Memory B cell (primary cell): ENCODE measurements at regions not wholly inside any gene's neighbourhood (a gene's known extent, or its start where the extent isn't known, plus 50 kb on each side); places are given as distances from the start of the nearest gene placed in this dataset.
"Not testable (repeated sequence)": the region's sequence is repeated elsewhere in the genome, so short reads cannot be mapped to it uniquely, and the experiment has no call there.

Experiments
- ATAC-seq: fragments of 150-1000 bp; cut with Tn5 transposase; 2 replicates; pipeline ENCODE4 v1.10.0; 2021; ENCODE audit warnings: low read depth, mild to moderate bottlenecking, moderate library complexity
- DNase-seq, 2 donors: peaks; one replicate each; pipeline ENCODE4 v3.0.0; 2022; ENCODE audit warnings: low spot score in 2 of 2
- H3K27ac Mint-ChIP-seq: one replicate; pipeline ENCODE4 v1.8.0; 2022; ENCODE audit warnings: mild to moderate bottlenecking, moderate library complexity, mixed read lengths
- H3K27me3 Mint-ChIP-seq: one replicate; pipeline ENCODE4 v1.8.0; 2022; ENCODE audit warnings: mixed read lengths
- H3K36me3 Mint-ChIP-seq: one replicate; pipeline ENCODE4 v1.8.0; 2022; ENCODE audit warnings: mild to moderate bottlenecking, mixed read lengths
- H3K4me1 Mint-ChIP-seq: one replicate; pipeline ENCODE4 v1.8.0; 2022; ENCODE audit warnings: mixed read lengths
- H3K4me3 Mint-ChIP-seq: one replicate; pipeline ENCODE4 v1.8.0; 2022; ENCODE audit warnings: mild to moderate bottlenecking, moderate library complexity, mixed read lengths
- H3K9me3 Mint-ChIP-seq: one replicate; pipeline ENCODE4 v1.8.0; 2022; ENCODE audit warnings: mixed read lengths

DNA sequence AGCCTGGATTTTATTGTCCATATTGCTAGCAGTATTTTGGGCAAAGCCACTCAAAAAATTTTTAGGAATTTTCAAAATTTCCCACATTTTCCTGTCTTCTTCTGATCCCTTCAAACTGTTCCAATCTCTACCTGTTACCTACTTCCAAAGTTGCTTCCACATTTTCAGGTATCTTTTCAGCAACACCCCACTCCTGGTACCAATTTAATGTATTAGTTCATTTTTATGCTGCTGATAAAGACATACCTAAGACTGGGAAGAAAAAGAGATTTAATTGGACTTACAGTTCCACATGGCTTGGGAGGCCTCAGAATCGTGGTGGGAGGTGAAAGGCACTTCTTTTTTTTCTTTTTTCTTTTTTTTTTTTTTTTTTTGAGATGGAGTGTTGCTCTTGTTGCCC, 73.6 kb upstream of the COL1A2 start:
- DNase-seq, H3K27ac Mint-ChIP-seq, ATAC-seq, H3K4me3 Mint-ChIP-seq, H3K4me1 Mint-ChIP-seq, H3K9me3 Mint-ChIP-seq, H3K27me3 Mint-ChIP-seq, H3K36me3 Mint-ChIP-seq: not testable (repeated sequence)

GRCh38 chr7:94323844-94324243, 70.9 kb upstream of the COL1A2 start:
- Mint-ChIP-seq H3K27me3 (peaks cover 11% of the 10 kb centered on the region), H3K4me3 (no peak overlapping the region), H3K9me3 (peaks cover 7% of the 10 kb centered on the region), H3K4me1 (no peaks in the 10 kb centered on the region), H3K36me3 (peaks cover 7% of the 10 kb centered on the region), H3K27ac (no peak overlapping the region)
- ATAC-seq (no peak), DNase-seq (no peak)

- ATAC-seq (no peak), DNase-seq (no peak)
- H3K4me1 Mint-ChIP-seq: no peaks in the 10 kb centered on the region
- H3K27ac Mint-ChIP-seq: no peak overlapping the region
- peaks cover 8% of the 10 kb centered on the region for H3K27me3 Mint-ChIP-seq
- peaks cover 5% of the 10 kb centered on the region for H3K9me3 Mint-ChIP-seq
- H3K36me3 Mint-ChIP-seq: peaks cover 7% of the 10 kb centered on the region
- no peak overlapping the region for H3K4me3 Mint-ChIP-seq
Measured at GRCh38 chr7:94324380-94325121, 70.1 kb upstream of the COL1A2 start.

DNA sequence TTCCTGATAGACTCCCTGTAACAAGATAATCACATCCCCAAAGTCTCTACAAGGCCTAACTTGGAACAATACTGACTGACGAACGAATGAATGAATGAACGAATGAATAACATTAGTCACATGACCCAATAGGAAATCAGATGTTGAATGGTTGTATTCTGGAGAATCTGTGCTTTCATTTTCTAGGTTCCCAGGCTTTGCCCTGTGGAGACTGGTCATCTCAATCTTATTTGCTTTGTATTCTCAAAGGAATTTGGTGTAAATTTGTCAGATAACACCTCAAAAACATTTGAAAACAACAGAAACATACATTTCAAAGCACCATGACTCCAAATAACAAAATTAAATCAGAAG, 69.6 kb upstream of the COL1A2 start:
- peaks cover 8% of the 10 kb centered on the region for H3K27me3 Mint-ChIP-seq
- H3K27ac Mint-ChIP-seq: no peak overlapping the region

DNA sequence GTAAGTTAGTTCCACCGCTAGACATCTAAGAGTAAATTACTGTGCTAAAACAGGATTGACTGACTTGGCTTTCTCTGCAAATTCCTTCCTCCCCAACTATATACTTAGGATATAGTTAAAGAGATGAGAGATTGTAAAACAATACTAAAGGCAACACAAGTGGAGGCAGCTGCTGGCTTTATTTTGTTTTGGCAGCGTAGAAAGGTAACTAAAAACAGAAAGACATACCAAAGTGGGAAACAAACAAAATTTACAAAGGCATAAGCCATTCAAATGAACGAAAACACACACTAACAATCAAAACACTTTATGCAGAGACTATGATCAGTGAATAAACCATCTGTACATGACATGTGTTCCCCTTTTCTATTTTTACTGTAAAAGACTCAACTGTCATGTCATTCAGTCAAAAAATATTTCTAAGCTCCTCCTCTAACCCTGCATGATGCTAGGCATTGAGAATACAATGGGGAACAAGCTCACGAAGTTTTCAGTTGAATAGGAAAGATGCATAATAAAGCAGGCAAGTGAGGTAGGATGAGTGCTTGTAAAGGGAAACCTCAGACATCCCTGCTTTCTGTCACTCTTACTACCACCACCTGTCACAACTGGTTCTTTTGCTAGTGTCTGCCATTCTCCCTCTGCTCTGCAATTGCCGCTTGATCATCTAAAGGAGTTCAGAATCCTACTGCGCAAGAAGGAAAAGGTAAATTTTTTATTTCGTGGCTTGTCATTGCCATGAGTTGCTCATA, 64.2 kb upstream of the COL1A2 start:
- peaks cover 7% of the 10 kb centered on the region for H3K27me3 Mint-ChIP-seq
- no peak overlapping the region for H3K4me3 Mint-ChIP-seq
- DNase-seq: no peak
- H3K9me3 Mint-ChIP-seq: peaks cover 3% of the 10 kb centered on the region
- ATAC-seq: peak; percentile 34
- no peak overlapping the region for H3K27ac Mint-ChIP-seq
- H3K4me1 Mint-ChIP-seq: no peaks in the 10 kb centered on the region
- H3K36me3 Mint-ChIP-seq: peaks cover 2% of the 10 kb centered on the region

More for the DNA sequence above, 69.6 kb upstream of the COL1A2 start:
- no peaks in the 10 kb centered on the region for H3K4me1 Mint-ChIP-seq
- ATAC-seq (no peak), DNase-seq (no peak)
- peaks cover 5% of the 10 kb centered on the region for H3K9me3 Mint-ChIP-seq
- peaks cover 7% of the 10 kb centered on the region for H3K36me3 Mint-ChIP-seq
- H3K4me3 Mint-ChIP-seq: no peak overlapping the region

DNA sequence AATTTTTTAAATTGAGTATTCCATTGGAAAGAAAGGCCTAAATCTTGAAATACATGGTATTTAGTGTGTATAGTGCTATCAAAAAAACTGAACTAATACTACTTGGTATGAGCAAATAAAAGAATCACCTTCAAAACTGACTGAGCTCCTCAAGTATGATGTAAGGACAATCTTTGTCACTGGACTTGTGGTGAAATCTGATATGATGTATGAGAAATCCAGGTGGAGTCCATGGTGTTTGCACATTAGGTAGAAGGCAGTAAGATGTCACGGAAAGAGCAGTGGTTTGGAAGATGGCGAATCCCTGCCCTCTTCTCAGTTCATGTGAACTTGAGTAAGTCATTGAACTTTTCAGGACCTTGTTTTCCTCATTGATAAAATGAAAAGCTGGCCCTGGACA, 62.1 kb upstream of the COL1A2 start:
- ATAC-seq (no peak), DNase-seq (no peak)
- H3K27me3 Mint-ChIP-seq: peaks cover 4% of the 10 kb centered on the region
- no peak overlapping the region for H3K4me3 Mint-ChIP-seq
- H3K4me1 Mint-ChIP-seq: no peaks in the 10 kb centered on the region
- H3K9me3 Mint-ChIP-seq: no peaks in the 10 kb centered on the region
- no peak overlapping the region for H3K27ac Mint-ChIP-seq
- no peaks in the 10 kb centered on the region for H3K36me3 Mint-ChIP-seq

- Mint-ChIP-seq H3K9me3 (no peaks in the 10 kb centered on the region), H3K4me1 (no peaks in the 10 kb centered on the region), H3K36me3 (no peaks in the 10 kb centered on the region), H3K27ac (no peak overlapping the region), H3K4me3 (no peak overlapping the region), H3K27me3 (peaks cover 2% of the 10 kb centered on the region)
- ATAC-seq: no peak
- DNase-seq: no peak
Measured at GRCh38 chr7:94333810-94334209, 60.9 kb upstream of the COL1A2 start.

DNA sequence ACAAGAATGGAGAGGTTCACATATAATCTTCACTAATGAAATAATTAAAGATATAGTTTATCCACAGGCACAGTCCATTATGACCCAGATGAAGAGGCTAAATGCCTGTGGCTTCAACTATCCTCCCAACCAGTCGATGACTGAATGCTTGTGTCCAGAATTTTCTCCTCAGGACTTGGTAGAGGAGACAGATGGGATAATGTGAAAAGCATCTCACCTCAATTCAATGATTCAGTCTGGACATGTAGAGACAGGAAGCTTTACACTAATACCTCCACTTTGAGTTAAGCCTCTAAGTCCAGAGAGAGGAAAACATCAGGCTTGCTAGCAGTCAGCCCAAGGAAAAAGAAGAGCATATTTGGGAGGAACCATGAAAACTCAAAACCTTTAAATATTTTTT, 59.1 kb upstream of the COL1A2 start:
- H3K27ac Mint-ChIP-seq: no peak overlapping the region
- peaks cover 2% of the 10 kb centered on the region for H3K27me3 Mint-ChIP-seq
- DNase-seq: no peak
- no peaks in the 10 kb centered on the region for H3K9me3 Mint-ChIP-seq
- no peak overlapping the region for H3K4me3 Mint-ChIP-seq
- ATAC-seq: no peak
- no peaks in the 10 kb centered on the region for H3K36me3 Mint-ChIP-seq
- peaks cover 3% of the 10 kb centered on the region for H3K4me1 Mint-ChIP-seq

GRCh38 chr7:94336009-94336408, 58.7 kb upstream of the COL1A2 start:
- Mint-ChIP-seq H3K27me3 (peaks cover 2% of the 10 kb centered on the region), H3K4me3 (no peak overlapping the region), H3K36me3 (no peaks in the 10 kb centered on the region), H3K27ac (no peak overlapping the region), H3K4me1 (peaks cover 3% of the 10 kb centered on the region), H3K9me3 (no peaks in the 10 kb centered on the region)
- DNase-seq (no peak), ATAC-seq (no peak)

- no peak overlapping the region for H3K27ac Mint-ChIP-seq
- peaks cover 3% of the 10 kb centered on the region for H3K4me1 Mint-ChIP-seq
- peaks cover 1% of the 10 kb centered on the region for H3K27me3 Mint-ChIP-seq
- H3K4me3 Mint-ChIP-seq: no peak overlapping the region
- H3K36me3 Mint-ChIP-seq: no peaks in the 10 kb centered on the region
- DNase-seq (no peak), ATAC-seq (no peak)
- H3K9me3 Mint-ChIP-seq: no peaks in the 10 kb centered on the region
Measured at GRCh38 chr7:94338921-94339371, 55.7 kb upstream of the COL1A2 start.

DNA sequence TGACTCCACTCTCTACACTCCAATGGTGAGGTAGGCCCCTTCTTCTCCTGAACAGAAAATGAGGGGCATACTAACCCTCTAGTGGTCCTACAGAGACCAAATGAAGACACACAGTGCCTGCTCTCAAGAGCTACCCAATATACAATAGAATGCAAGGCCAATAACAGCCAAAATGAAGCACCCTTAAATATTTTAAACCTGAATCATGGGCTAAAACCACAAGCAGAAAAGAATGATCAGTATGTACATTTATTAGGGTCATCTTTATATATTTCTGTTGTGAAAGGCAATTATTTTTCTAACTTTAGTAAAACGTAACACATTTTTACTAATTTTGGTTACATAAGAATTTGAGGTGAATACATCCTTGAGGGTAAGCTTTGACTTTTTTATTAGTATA, 49.9 kb upstream of the COL1A2 start:
- H3K27me3 Mint-ChIP-seq: peaks cover 4% of the 10 kb centered on the region
- H3K27ac Mint-ChIP-seq: no peak overlapping the region
- no peaks in the 10 kb centered on the region for H3K4me1 Mint-ChIP-seq
- H3K36me3 Mint-ChIP-seq: no peaks in the 10 kb centered on the region
- DNase-seq (no peak), ATAC-seq (no peak)
- H3K4me3 Mint-ChIP-seq: no peak overlapping the region
- H3K9me3 Mint-ChIP-seq: no peaks in the 10 kb centered on the region
